PFSK-1 (cell line): ENCODE measurements at regions not wholly inside any gene's neighbourhood (a gene's known extent, or its start where the extent isn't known, plus 50 kb on each side); places are given as distances from the start of the nearest gene placed in this dataset.

ENCODE experiments used
- POLR2AphosphoS5 ChIP-seq: IDR thresholded peaks from 2 replicates; pipeline ENCODE4 v1.6.1; 2012; ENCODE audit warnings: low read depth, mild to moderate bottlenecking, control low read depth, low read length, moderate library complexity
- TAF1 ChIP-seq: IDR thresholded peaks from 2 replicates; pipeline ENCODE4 v1.6.1; 2012; ENCODE audit warnings: low read length, control low read depth, borderline replicate concordance; ENCODE audit not compliant: insufficient read depth

GRCh38 chr6:100965067-100965466 is 83.9 kb upstream of the ASCC3 start:
- no peak for TF ChIP-seq POLR2AphosphoS5
- TF ChIP-seq TAF1, result no peak
